ENCODE measurements at regions not wholly inside any gene's neighbourhood (a gene's known extent, or its start where the extent isn't known, plus 50 kb on each side); places are given as distances from the start of the nearest gene placed in this dataset.

- H3K27ac ChIP-seq = no peak overlapping the region
- TF ChIP-seq CTCF (IDR thresholded peaks at IDR 0.05) = no peak
- no peak for TF ChIP-seq ZFX (IDR thresholded peaks at IDR 0.05; ENCODE audit: borderline replicate concordance)
Observed at GRCh38 chr18:43760010-43760409, 482.7 kb upstream of the SYT4 start.

- no peak overlapping the region for H3K27ac ChIP-seq
- TF ChIP-seq CTCF (IDR thresholded peaks at IDR 0.05) (no peak), ZFX (IDR thresholded peaks at IDR 0.05; ENCODE audit: borderline replicate concordance) (no peak)
Observed at GRCh38 chr18:43772907-43773306, 495.6 kb upstream of the SYT4 start.

- TF ChIP-seq CTCF (IDR thresholded peaks at IDR 0.05) (no peak), ZFX (IDR thresholded peaks at IDR 0.05; ENCODE audit: borderline replicate concordance) (no peak)
- H3K27ac ChIP-seq = peak overlapping the region; percentile 10; the same call in 1 of the 2 replicates
Observed at GRCh38 chr18:43774497-43774896, 497.2 kb upstream of the SYT4 start.

- TF ChIP-seq ZFX (IDR thresholded peaks at IDR 0.05; ENCODE audit: borderline replicate concordance) = no peak
- TF ChIP-seq CTCF (IDR thresholded peaks at IDR 0.05) = no peak
- H3K27ac ChIP-seq = no peak overlapping the region
Observed at GRCh38 chr18:43775591-43775990, 498.3 kb upstream of the SYT4 start.

GRCh38 chr18:43776997-43777396, 499.7 kb upstream of the SYT4 start:
- H3K27ac ChIP-seq = no peak overlapping the region
- TF ChIP-seq CTCF (IDR thresholded peaks at IDR 0.05) (no peak), ZFX (IDR thresholded peaks at IDR 0.05; ENCODE audit: borderline replicate concordance) (no peak)

GRCh38 chr18:43777636-43778304, 500.5 kb upstream of the SYT4 start:
- TF ChIP-seq ZFX (IDR thresholded peaks at IDR 0.05; ENCODE audit: borderline replicate concordance) (no peak), CTCF (IDR thresholded peaks at IDR 0.05) (no peak)
- H3K27ac ChIP-seq = no peak overlapping the region

GRCh38 chr18:43780782-43781340, 503.6 kb upstream of the SYT4 start:
- H3K27ac ChIP-seq = no peak overlapping the region
- TF ChIP-seq ZFX (IDR thresholded peaks at IDR 0.05; ENCODE audit: borderline replicate concordance) (no peak), CTCF (IDR thresholded peaks at IDR 0.05) (no peak)
